ENCODE measurements at regions not wholly inside any gene's neighbourhood (a gene's known extent, or its start where the extent isn't known, plus 50 kb on each side); places are given as distances from the start of the nearest gene placed in this dataset.

DNA sequence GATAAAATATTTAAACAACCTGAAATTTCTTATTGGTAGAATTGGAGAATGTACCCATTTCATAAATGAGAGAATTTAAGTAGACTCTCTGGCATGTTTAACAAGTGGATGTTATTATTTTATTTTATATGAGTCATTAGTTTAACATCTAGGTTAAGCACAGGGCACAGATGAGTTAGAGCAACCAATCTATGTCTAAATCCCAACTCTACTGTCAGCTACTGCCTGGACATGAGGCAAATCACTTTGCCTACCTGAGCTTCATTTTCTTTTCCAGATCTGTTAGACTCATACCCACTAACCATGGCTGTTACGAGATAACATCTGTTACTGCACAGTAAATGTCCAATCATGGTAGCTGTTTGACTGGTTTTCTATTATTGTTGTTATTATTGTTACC lies 251.1 kb downstream of the INHBA start:
- no peak overlapping the region for H3K4me3 ChIP-seq (ENCODE audit: low read depth, low read length)
- TF ChIP-seq, protein P1, sequence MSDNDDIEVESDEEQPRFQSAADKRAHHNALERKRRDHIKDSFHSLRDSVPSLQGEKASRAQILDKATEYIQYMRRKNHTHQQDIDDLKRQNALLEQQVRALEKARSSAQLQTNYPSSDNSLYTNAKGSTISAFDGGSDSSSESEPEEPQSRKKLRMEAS (IDR thresholded peaks at IDR 0.05; ENCODE audit: low read depth, low read length), result no peak
- no peak for TF ChIP-seq POLR2A (IDR thresholded peaks at IDR 0.05; ENCODE audit: extremely low read depth, insufficient read length)
- TF ChIP-seq, protein P2, sequence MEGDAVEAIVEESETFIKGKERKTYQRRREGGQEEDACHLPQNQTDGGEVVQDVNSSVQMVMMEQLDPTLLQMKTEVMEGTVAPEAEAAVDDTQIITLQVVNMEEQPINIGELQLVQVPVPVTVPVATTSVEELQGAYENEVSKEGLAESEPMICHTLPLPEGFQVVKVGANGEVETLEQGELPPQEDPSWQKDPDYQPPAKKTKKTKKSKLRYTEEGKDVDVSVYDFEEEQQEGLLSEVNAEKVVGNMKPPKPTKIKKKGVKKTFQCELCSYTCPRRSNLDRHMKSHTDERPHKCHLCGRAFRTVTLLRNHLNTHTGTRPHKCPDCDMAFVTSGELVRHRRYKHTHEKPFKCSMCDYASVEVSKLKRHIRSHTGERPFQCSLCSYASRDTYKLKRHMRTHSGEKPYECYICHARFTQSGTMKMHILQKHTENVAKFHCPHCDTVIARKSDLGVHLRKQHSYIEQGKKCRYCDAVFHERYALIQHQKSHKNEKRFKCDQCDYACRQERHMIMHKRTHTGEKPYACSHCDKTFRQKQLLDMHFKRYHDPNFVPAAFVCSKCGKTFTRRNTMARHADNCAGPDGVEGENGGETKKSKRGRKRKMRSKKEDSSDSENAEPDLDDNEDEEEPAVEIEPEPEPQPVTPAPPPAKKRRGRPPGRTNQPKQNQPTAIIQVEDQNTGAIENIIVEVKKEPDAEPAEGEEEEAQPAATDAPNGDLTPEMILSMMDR (IDR thresholded peaks at IDR 0.05; ENCODE audit: low read depth, low read length), result no peak
- TF ChIP-seq MYC (IDR thresholded peaks at IDR 0.05; ENCODE audit: low read depth, low read length), result no peak
- DNase-seq (ENCODE audit: low read depth), result no peak

DNA sequence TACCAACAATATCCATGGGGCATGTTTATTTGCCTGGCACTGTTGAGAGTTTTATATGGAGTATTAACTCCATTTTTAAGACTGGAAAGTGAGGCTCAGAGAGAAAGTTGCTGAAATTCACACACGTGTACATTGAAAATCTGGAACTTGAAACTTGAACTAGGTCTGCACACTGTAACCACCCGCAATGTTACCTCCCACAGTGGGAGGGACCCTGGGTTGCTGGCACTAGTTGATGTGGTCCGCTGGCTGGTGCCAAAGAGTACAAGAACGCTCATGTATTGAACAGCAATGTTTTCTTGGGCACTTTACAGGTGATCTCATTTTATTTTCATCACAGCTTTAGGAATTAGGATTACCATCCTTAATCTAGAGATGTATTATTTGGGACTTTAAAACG lies 253.2 kb downstream of the INHBA start:
- no peak overlapping the region for H3K4me3 ChIP-seq (ENCODE audit: low read depth, low read length)
- DNase-seq (ENCODE audit: low read depth), result no peak
- TF ChIP-seq, protein P1 (IDR thresholded peaks at IDR 0.05; ENCODE audit: low read depth, low read length), result no peak
- TF ChIP-seq POLR2A (IDR thresholded peaks at IDR 0.05; ENCODE audit: extremely low read depth, insufficient read length) (no peak), MYC (IDR thresholded peaks at IDR 0.05; ENCODE audit: low read depth, low read length) (no peak)
- TF ChIP-seq, protein P2 (IDR thresholded peaks at IDR 0.05; ENCODE audit: low read depth, low read length), result no peak

DNA sequence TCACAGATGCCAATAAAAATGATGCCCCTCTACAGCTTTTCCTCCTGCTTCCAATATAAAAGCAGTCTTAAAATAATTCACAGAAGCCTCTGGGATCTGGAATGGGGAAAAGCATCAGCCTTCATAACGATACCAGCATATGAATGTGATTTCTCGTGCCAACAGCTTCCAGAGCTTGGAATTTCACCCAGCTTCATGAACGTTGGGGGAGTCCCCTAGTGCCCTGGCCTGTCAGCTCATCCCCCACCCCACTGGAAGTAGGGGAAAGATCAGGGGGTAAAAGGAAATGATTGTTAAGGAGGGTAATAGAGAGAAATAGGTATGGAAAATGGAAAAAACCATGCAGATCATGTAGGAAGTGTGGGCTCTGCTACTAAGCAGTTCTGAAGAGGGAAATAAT lies 253.6 kb downstream of the INHBA start:
- DNase-seq (ENCODE audit: low read depth), result no peak
- no peak for TF ChIP-seq POLR2A (IDR thresholded peaks at IDR 0.05; ENCODE audit: extremely low read depth, insufficient read length)
- no peak for TF ChIP-seq MYC (IDR thresholded peaks at IDR 0.05; ENCODE audit: low read depth, low read length)
- TF ChIP-seq, protein P1 (IDR thresholded peaks at IDR 0.05; ENCODE audit: low read depth, low read length), result no peak
- TF ChIP-seq, protein P2 (IDR thresholded peaks at IDR 0.05; ENCODE audit: low read depth, low read length), result no peak
- H3K4me3 ChIP-seq (ENCODE audit: low read depth, low read length), result no peak overlapping the region

DNA sequence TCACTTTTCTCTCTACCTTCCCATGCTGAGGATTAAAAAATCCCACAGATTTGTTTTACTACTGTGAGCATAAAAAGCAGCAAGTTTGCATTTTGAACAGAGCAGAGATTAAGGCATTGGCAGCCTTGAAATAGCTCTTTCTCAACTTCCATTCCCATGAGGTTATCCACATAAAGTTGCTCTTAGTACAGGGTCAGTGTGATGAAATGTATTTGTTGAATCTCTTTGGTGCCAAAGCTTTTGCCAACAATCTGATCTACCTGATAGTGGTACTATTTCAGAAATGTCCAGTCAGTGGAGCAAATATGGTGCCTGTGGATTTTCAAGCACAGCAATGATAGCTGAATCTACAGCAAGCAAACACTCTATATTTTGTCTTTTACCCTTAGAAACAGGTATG lies 254.8 kb downstream of the INHBA start:
- no peak overlapping the region for H3K4me3 ChIP-seq (ENCODE audit: low read depth, low read length)
- DNase-seq (ENCODE audit: low read depth), result no peak
- TF ChIP-seq POLR2A (IDR thresholded peaks at IDR 0.05; ENCODE audit: extremely low read depth, insufficient read length) (no peak), MYC (IDR thresholded peaks at IDR 0.05; ENCODE audit: low read depth, low read length) (no peak)
- TF ChIP-seq, protein P2 (IDR thresholded peaks at IDR 0.05; ENCODE audit: low read depth, low read length), result no peak
- TF ChIP-seq, protein P1 (IDR thresholded peaks at IDR 0.05; ENCODE audit: low read depth, low read length), result no peak

DNA sequence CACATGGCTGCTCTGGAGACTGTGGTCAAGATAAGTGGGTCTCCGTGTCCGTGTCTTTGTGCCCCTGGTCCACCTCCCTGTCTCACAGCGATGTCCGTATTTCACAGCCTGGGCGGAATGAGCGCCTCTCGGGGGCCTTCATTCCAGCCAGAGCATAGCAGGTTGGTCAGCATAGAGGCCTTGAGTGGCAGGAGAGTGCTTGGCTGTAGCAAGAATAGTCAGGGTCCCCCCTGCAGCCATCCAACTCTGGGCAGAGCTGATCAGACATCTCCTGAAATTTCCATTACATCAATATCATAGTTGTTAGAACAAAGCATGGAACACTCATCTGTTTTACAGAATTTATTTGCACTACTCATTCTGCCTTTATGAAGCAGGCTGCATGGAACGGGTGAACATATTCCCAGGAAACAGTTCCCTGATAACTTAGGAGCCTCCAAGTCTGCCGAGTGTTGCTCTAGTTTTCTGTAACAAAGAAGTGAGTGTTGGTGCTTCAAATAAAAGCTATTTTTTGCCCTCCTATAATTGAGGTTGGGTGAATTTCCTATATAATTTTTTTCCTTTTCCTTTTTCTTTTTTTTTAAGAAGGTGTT lies 255.3 kb downstream of the INHBA start:
- no peak for TF ChIP-seq POLR2A (IDR thresholded peaks at IDR 0.05; ENCODE audit: extremely low read depth, insufficient read length)
- TF ChIP-seq MYC (IDR thresholded peaks at IDR 0.05; ENCODE audit: low read depth, low read length), result no peak
- TF ChIP-seq, protein P2 (IDR thresholded peaks at IDR 0.05; ENCODE audit: low read depth, low read length), result no peak
- H3K4me3 ChIP-seq (ENCODE audit: low read depth, low read length), result no peak overlapping the region

More for the DNA sequence above, 255.3 kb downstream of the INHBA start:
- DNase-seq (ENCODE audit: low read depth), result no peak
